GM19025 (cell line): ENCODE measurements at regions not wholly inside any gene's neighbourhood (a gene's known extent, or its start where the extent isn't known, plus 50 kb on each side); places are given as distances from the start of the nearest gene placed in this dataset.
A peak's percentile ranks its signal among the peaks of the same experiment; 100 is the strongest.

ENCODE experiments used
- ATAC-seq: cut with Tn5 transposase; IDR thresholded peaks from one replicate; pipeline ENCODE4 v1.9.1; 2021; ENCODE audit warnings: mild to moderate bottlenecking, low read depth, moderate library complexity; ENCODE audit not compliant: unreplicated experiment

- ATAC-seq = peak; percentile 75
These were observed 1389.8 kb upstream of the TMEFF2 start for GRCh38 chr2:193584522-193584938.

- ATAC-seq = no peak
These were observed 1389.1 kb upstream of the TMEFF2 start for GRCh38 chr2:193583638-193584400.

GRCh38 chr2:193581807-193582206 lies 1387.1 kb upstream of the TMEFF2 start:
- no peak for ATAC-seq

GRCh38 chr2:193580176-193580950 lies 1385.6 kb upstream of the TMEFF2 start:
- no peak for ATAC-seq

GRCh38 chr2:193566886-193567285 lies 1372.2 kb upstream of the TMEFF2 start:
- no peak for ATAC-seq

- no peak for ATAC-seq
These were observed 1371.5 kb upstream of the TMEFF2 start for GRCh38 chr2:193566276-193566675.

DNA sequence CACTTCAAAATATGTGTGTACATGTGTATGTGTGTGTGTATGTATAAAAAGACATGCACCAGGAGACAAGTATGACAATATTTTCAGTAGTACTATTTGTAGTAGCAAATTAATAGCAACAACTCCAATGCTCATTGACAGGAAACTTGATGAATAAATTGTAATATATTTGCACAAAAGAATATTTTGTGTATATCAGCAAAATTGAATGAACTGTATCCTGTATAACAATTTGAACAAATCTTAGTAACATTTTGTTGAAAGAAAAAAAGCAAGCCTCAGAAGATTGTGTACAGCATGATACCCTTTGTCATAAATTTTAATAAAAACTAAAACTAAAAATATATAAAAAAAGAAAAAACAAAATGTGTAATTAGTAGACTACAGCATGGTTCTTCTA lies 1367.3 kb upstream of the TMEFF2 start:
- ATAC-seq = no peak

DNA sequence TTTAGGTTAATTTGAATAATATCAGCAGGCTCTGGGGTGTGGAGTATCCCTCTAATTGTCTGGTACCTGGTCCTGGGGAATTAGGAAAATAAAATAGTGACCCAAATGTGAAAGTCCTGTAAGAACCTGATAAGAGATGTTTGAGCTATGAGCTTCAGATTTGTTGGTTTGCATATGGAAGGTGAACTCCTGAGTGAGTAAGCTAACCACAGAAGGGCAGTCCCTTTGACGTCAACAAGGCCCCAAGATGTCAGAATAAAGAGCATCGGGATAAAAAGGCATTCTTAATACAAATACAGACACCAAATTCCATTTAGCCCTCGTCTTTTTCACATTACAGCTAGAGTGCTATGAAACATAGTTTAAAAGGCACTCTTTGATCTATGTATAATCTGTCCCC lies 1366.3 kb upstream of the TMEFF2 start:
- peak; percentile 56 for ATAC-seq

- ATAC-seq = no peak
These were observed 1362.2 kb upstream of the TMEFF2 start for GRCh38 chr2:193556766-193557470.

DNA sequence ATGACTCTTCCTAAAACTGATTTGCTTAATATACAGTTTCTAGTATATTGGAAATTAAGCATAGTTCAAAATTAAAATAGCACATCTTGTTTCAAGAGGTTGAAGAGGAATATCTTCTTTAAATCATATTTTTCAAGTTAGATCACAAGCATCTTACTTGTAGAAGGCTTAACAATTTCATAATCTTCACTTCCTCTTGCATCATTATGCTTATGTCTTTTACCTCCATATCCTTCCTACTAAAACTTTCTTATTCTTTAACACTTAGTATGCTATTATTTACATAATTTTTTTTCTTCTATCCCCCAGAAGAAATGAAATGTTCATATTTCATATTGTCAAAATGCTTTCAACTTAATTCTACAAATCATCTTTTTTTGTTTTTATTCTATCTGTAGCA lies 1354.9 kb upstream of the TMEFF2 start:
- ATAC-seq = no peak

DNA sequence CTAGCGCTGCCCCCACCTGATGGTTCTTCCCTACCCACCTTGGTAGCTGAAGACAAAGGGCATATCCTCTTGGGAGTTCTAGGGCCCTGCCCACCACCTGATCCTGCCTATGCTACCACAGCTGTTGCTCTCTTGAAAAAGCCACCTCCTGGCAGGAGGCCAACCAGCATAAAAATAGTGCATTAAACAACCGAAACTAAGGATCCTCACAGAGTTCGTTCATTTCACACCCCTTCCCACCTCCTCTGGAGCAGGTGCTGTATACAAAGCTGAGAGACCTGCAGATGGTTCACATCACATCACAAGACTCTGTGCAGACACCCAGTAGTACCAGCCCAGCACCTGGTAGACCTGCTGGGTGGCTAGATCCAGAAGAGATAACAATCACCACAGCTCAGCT lies 1348.0 kb upstream of the TMEFF2 start:
- no peak for ATAC-seq

- ATAC-seq = peak; percentile 66
These were observed 1344.5 kb upstream of the TMEFF2 start for GRCh38 chr2:193539188-193539587.

DNA sequence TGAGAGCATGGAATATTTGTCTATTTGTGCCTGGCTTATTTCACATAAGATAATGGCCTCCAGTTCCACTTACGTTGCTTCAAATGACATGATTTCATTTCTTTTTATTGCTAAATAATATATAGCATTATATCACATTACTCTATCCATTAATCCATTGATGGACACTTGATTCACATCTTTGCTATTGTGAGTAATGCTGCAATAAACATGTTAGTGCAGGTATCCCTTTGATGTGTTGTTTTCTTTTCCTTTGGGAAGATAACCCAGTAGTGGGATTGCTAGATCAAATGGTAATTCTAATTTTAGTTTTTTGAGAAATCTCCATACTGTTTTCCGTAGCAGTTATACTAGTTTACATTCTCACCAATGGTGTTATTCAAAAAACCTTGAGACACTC lies 1343.3 kb upstream of the TMEFF2 start:
- ATAC-seq = no peak

DNA sequence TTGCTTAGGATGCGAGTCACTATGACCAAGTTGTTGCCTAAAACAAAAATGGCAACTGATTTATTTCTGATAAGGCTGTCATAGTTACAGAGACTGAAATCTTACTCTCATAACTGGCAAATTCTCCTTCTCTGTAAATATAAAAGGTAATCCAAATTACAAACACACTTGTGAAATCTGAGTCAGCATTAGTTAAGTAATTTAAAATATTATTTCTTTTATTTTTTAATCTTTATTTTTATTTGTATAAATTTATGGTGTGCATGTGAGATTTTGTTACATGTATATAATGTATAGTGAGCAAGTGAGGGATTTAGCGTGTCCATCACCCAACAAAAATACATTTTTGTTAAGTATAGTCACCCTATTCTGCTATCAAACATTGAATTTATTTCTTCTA lies 1342.8 kb upstream of the TMEFF2 start:
- ATAC-seq = no peak

DNA sequence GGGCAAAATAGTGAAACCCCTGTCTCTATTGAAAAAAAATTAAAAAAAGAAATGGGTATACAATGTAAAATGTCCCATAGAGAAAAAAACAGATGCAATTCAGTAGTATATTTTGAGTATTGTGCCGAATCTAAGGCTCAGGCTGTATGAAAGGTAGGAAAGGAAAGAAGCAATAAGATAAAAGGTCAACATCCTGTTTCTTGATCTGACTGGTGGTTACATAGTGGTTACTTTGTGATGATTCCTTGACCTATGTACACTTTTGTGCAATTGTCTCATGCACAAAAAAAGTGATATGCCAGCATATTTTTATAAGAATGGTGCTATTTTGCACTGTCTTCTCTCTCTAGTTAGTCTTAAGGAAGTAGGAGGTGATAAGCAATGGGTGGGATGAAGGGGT lies 1333.7 kb upstream of the TMEFF2 start:
- no peak for ATAC-seq

GRCh38 chr2:193527146-193527545 lies 1332.4 kb upstream of the TMEFF2 start:
- ATAC-seq = no peak

DNA sequence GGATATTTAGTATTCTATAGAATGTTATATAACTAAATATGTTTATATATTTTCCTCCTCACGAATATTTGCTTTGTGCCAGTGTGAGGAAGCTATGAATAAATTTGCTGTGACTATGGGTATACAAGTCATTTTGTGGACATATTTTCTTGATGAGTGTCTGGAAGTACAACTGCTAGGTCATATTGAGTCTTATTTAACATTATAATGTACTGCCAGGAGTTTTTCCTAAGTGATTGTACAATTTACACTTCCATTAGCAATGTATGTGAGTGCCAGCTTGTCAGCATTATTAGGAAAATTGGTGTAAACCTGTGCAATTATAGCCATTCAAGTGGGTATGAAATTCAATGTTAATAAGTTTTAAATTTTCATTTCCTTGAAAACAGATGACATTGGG lies 1328.9 kb upstream of the TMEFF2 start:
- ATAC-seq = no peak

- ATAC-seq = no peak
These were observed 1326.8 kb upstream of the TMEFF2 start for GRCh38 chr2:193521523-193521922.

DNA sequence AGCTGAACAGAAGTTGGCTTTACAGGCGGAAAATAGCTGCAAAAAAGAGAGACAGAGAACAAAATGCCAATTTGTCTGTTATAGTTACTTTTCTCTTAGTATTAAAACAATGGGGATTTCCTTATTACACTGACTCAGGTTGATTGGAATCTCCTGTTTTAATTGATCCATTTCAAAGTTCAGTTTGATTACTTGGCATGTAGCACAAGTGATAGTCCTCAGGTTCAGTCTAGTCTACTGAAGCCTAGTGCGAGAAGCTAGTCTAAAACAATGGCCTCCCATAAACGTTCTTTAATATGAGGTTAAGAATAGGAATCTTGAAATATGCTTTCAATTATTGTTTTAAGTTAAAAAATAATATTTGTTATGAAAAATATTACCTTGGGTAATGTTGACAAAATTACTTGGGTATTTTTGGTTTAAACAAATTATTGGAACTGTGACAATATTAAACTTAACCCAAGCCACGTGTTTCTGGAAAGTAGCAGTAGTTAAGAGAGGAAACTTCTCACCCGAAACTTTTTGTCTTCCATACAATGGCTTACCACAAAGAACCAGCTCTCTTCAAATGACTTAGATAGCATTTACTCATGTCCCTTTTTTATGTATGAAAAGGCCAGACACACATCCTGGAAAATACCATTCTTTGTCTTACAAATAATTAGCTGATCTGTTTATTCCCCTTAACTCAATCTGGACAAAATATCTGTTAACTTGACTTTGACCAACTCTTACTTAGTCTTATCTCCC lies 1326.2 kb upstream of the TMEFF2 start:
- no peak for ATAC-seq

DNA sequence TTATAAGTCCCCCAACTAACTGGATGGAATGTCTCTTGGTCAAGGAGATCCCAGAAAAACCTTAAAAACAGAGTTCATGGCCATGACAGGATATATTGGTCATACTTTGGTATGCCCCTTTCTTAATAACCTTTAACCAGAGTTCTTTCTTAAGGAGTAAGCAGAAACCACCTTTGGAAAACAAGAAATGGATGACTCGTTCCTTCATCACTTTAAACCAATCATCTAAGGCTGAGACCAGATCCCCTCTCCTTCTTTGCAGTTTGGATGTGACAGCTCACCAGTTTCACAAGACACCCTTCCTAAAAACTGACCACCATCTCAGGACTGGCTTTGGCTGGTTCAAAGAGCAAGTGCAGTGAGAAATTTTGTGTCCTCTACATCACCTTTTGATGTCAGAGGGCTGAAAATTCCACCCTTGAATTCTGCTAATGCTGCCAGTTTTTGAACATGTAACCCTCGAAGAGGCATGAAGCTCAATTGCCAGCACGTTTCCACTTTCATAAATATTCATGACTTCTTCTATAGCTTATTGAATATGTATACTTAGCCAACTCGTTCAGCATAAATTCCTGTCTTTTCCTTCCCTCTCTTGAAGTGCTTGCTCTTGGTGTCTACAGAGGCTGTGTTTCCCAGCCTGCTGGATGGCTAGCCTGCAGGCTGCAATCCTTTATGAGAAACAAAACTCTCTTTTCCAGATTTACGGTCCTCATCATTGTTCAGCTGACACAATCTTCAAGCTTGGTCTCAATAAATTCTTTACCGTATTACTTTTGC lies 1323.5 kb upstream of the TMEFF2 start:
- no peak for ATAC-seq
